ENCODE measurements at regions not wholly inside any gene's neighbourhood (a gene's known extent, or its start where the extent isn't known, plus 50 kb on each side); places are given as distances from the start of the nearest gene placed in this dataset.

DNA sequence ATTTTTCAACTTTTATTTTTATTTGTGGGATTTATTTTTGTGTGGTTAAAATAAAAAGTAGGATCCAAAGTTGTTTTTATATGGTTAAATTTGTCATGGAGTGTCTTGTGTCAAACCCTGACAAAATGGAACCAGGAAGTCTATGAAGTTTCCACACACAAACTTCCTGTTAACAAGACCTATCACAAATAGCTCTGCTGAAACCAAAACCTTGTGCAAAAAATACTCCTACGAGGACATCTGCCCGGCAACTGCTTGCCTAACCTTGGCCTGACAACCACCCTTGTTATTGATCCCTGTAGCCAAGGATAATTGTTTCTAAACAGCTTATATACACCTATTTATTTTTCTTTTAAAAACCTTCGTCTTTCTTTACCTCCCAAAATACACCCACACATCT lies 389.6 kb downstream of the TRIB2 start (continued):
- TF ChIP-seq, protein P1, sequence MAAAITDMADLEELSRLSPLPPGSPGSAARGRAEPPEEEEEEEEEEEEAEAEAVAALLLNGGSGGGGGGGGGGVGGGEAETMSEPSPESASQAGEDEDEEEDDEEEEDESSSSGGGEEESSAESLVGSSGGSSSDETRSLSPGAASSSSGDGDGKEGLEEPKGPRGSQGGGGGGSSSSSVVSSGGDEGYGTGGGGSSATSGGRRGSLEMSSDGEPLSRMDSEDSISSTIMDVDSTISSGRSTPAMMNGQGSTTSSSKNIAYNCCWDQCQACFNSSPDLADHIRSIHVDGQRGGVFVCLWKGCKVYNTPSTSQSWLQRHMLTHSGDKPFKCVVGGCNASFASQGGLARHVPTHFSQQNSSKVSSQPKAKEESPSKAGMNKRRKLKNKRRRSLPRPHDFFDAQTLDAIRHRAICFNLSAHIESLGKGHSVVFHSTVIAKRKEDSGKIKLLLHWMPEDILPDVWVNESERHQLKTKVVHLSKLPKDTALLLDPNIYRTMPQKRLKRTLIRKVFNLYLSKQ (tag by site-specific recombination; IDR thresholded peaks at IDR 0.05; ENCODE audit: borderline replicate concordance): no peak
- TF ChIP-seq ZNF16 (tag by site-specific recombination; IDR thresholded peaks at IDR 0.05; ENCODE audit: low read depth) (no peak), ZNF707 (tag by site-specific recombination; IDR thresholded peaks at IDR 0.05) (no peak), ZNF423 (tag by site-specific recombination; IDR thresholded peaks at IDR 0.05) (no peak)
- TF ChIP-seq, protein P2, sequence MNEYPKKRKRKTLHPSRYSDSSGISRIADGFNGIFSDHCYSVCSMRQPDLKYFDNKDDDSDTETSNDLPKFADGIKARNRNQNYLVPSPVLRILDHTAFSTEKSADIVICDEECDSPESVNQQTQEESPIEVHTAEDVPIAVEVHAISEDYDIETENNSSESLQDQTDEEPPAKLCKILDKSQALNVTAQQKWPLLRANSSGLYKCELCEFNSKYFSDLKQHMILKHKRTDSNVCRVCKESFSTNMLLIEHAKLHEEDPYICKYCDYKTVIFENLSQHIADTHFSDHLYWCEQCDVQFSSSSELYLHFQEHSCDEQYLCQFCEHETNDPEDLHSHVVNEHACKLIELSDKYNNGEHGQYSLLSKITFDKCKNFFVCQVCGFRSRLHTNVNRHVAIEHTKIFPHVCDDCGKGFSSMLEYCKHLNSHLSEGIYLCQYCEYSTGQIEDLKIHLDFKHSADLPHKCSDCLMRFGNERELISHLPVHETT (tag by site-specific recombination; IDR thresholded peaks at IDR 0.05): no peak

DNA sequence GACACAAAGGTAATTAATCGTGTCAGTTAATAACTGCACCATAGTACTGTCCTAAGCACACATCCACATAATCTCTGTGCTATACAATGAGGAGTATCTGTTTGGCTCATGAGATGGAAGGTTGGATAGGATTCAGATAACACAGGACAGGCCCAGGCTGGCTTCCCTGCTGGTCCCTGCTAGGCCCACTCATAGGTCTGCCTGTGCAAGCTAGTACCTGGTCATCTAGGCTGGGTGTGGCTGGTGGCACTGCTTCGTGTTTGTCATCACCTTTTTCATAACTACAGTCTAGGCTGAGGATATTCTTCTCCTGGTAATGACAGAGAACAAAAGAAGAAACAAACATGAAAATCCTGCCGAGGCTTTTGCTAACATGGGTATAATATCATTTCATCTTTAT lies 392.8 kb downstream of the TRIB2 start:
- TF ChIP-seq ZNF132 (tag by site-specific recombination; IDR thresholded peaks at IDR 0.05; ENCODE audit: borderline replicate concordance) (no peak), TCF7L2 (IDR thresholded peaks at IDR 0.05; ENCODE audit: borderline replicate concordance, low read depth, low read length) (no peak), ZNF391 (tag by site-specific recombination; IDR thresholded peaks at IDR 0.05; ENCODE audit: borderline replicate concordance, low read depth) (no peak), ZNF521 (tag by site-specific recombination; IDR thresholded peaks at IDR 0.05) (no peak), ZFP3 (tag by site-specific recombination; IDR thresholded peaks at IDR 0.05; ENCODE audit: low read depth) (no peak), ZNF768 (tag by site-specific recombination; IDR thresholded peaks at IDR 0.05) (no peak), ZNF626 (tag by site-specific recombination; IDR thresholded peaks at IDR 0.05) (no peak)
- TF ChIP-seq, protein P3, sequence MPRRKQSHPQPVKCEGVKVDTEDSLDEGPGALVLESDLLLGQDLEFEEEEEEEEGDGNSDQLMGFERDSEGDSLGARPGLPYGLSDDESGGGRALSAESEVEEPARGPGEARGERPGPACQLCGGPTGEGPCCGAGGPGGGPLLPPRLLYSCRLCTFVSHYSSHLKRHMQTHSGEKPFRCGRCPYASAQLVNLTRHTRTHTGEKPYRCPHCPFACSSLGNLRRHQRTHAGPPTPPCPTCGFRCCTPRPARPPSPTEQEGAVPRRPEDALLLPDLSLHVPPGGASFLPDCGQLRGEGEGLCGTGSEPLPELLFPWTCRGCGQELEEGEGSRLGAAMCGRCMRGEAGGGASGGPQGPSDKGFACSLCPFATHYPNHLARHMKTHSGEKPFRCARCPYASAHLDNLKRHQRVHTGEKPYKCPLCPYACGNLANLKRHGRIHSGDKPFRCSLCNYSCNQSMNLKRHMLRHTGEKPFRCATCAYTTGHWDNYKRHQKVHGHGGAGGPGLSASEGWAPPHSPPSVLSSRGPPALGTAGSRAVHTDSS (tag by site-specific recombination; IDR thresholded peaks at IDR 0.05): no peak
- no peaks in the 10 kb centered on the region for H3K9me3 ChIP-seq (ENCODE audit: control insufficient read depth, insufficient read depth, low read depth, low read length)

DNA sequence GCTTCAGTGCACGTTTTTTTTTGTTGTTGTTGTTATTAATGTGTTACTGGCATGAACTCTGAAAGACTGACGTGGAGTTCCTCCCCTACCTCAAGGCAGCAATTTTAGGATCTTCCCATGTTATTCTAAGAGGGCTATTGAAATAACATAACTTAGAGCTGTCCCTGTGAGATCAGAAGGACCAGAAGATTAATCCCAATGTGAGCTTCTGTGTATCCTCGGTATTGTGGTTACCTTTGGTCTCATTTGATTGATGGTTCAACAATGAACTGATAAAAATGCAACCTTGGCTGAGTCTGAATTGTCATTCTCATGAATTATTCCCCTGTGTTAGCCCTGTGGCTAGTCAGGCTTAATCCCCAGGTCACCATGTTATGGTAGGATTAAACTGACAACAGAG lies 394.1 kb downstream of the TRIB2 start:
- CTCF ChIA-PET: interaction anchor here (0.5 kb wide), 1 partner anchor 127 kb away, joined by 3 read pairs; no protein-coding TSS in a partner anchor
- no peak overlapping the region for H3K4me3 ChIP-seq (ENCODE audit: low read depth, low read length)
- no peaks in the 10 kb centered on the region for H3K4me1 ChIP-seq (ENCODE audit: control insufficient read depth, insufficient read depth, low read length)
- no peaks in the 10 kb centered on the region for H3K36me3 ChIP-seq (ENCODE audit: control insufficient read depth in 2 of 2, insufficient read depth in 1 of 2, low read length in 2 of 2)
- no peak for TF ChIP-seq RBAK (tag by site-specific recombination; IDR thresholded peaks at IDR 0.05)
- POLR2A ChIA-PET: no interaction called here
- H3K9me3 ChIP-seq (ENCODE audit: control insufficient read depth, insufficient read depth, low read depth, low read length): no peaks in the 10 kb centered on the region
- no peak overlapping the region for H3K27ac ChIP-seq (ENCODE audit: extremely low read depth, low read depth, low read length)

More for the DNA sequence above, 392.8 kb downstream of the TRIB2 start:
- no peaks in the 10 kb centered on the region for H3K36me3 ChIP-seq (ENCODE audit: control insufficient read depth in 2 of 2, insufficient read depth in 1 of 2, low read length in 2 of 2)
- H3K4me3 ChIP-seq (ENCODE audit: low read depth, low read length): no peak overlapping the region
- CTCF ChIA-PET: no interaction called here
- H3K4me1 ChIP-seq (ENCODE audit: control insufficient read depth, insufficient read depth, low read length): no peaks in the 10 kb centered on the region
- POLR2A ChIA-PET: no interaction called here
- H3K27ac ChIP-seq (ENCODE audit: extremely low read depth, low read depth, low read length): no peak overlapping the region

DNA sequence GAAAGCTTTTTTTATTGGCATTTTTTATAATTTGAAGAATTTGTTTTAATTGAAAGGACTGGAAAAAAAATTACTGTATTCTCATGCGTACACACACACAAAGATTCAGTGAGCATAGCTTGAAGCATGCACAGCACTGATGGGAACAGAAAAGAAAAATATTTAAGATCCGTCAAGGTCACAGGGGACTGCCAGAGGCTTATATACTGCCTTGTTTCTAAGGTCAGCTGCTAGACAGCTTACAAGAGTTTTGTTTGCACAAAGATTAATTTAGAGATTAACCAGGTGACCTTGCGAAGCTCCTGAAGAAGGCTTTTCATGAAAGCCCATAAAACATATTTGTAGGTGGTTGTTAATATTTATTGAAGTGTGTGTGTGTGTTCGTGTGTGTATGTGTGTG lies 396.3 kb downstream of the TRIB2 start:
- H3K27ac ChIP-seq (ENCODE audit: extremely low read depth, low read depth, low read length): no peak overlapping the region
- CTCF ChIA-PET: interaction anchor here (0.7 kb wide), 1 partner anchor 40 kb away, joined by 3 read pairs; no protein-coding TSS in a partner anchor
- H3K4me3 ChIP-seq (ENCODE audit: low read depth, low read length): no peak overlapping the region
- no peaks in the 10 kb centered on the region for H3K9me3 ChIP-seq (ENCODE audit: control insufficient read depth, insufficient read depth, low read depth, low read length)
- TF ChIP-seq ZNF311 (tag by site-specific recombination; IDR thresholded peaks at IDR 0.05; ENCODE audit: borderline replicate concordance) (no peak), ZNF211 (tag by site-specific recombination; IDR thresholded peaks at IDR 0.05; ENCODE audit: low read depth) (no peak), ZNF132 (tag by site-specific recombination; IDR thresholded peaks at IDR 0.05; ENCODE audit: borderline replicate concordance) (no peak), HOXA7 (CRISPR knock-in tag; IDR thresholded peaks at IDR 0.05; ENCODE audit: borderline replicate concordance) (no peak)
- POLR2A ChIA-PET: interaction anchor here (0.6 kb wide), 1 partner anchor 907 kb away, joined by 3 read pairs; no protein-coding TSS in a partner anchor
- no peaks in the 10 kb centered on the region for H3K4me1 ChIP-seq (ENCODE audit: control insufficient read depth, insufficient read depth, low read length)
- no peaks in the 10 kb centered on the region for H3K36me3 ChIP-seq (ENCODE audit: control insufficient read depth in 2 of 2, insufficient read depth in 1 of 2, low read length in 2 of 2)
